HG02840 (cell line): ENCODE measurements at regions not wholly inside any gene's neighbourhood (a gene's known extent, or its start where the extent isn't known, plus 50 kb on each side); places are given as distances from the start of the nearest gene placed in this dataset.
"Not testable (repeated sequence)": the region's sequence is repeated elsewhere in the genome, so short reads cannot be mapped to it uniquely, and the experiment has no call there.

Experiments used
- ATAC-seq: cut with Tn5 transposase; IDR thresholded peaks from one replicate; pipeline ENCODE4 v1.9.1; 2021; ENCODE audit warnings: mild to moderate bottlenecking, moderate library complexity, moderate number of reproducible peaks; ENCODE audit not compliant: unreplicated experiment, low FRiP score

GRCh38 chr3:118530927-118531356 lies 503.7 kb downstream of the IGSF11 start:
- not testable (repeated sequence) for ATAC-seq

- no peak for ATAC-seq
These were observed 502.8 kb downstream of the IGSF11 start for GRCh38 chr3:118531816-118532215.

GRCh38 chr3:118533676-118534075 lies 501.0 kb downstream of the IGSF11 start:
- ATAC-seq = no peak

DNA sequence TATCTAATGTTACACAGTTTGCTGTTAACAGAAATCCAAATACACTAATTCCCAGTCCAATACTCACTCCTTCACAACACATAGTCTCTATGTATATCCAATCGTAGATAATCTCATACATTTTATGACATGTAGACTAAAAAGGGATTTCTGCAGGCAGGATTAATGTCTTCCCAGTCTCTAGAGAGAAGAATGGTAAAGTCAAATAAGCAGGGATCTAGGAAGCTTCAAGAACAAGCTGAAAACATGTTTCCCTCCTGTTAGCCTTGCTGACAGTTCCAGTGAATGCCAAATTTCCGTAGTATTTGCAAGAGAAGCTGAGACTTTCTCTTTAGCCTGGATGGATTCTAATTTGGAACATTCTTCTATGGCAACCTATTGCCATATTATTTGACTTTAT lies 500.1 kb downstream of the IGSF11 start:
- no peak for ATAC-seq

GRCh38 chr3:118536764-118537163 lies 497.9 kb downstream of the IGSF11 start:
- ATAC-seq = no peak

DNA sequence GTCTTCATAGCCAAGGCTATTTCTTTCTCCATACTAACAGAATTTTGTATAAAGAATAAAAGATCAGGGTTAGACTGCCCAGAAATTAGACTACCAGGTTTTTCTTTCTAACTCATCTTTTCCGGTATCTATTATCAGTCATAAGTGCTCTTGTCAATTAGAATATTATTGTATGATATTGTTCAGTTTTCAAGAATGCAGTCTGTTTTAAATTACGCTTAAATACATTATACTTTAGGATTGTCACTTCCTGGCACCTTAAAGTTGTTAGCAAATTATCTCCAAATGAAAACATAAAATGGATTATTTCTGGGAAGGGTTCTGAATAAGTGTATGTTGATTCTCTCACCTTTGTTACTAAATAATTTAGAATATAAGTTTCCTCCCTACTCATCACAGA lies 497.2 kb downstream of the IGSF11 start:
- no peak for ATAC-seq

DNA sequence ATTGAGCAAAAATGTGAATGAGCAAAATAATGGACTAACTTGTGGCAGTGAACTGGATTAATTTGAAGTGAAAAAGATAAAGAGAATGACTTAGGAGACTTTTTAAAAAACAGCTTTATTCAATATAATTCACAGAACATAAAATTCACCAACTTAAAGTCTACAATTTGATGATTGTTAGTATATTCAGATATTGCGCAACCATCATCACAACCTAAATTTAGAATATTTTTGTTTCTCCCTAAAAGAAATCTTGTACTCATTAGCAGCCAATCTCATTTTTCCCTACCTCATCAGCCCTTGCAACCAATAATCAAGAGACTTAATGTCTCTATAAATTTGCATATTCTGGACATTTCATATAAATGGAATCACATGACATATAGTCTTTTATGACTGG lies 496.5 kb downstream of the IGSF11 start:
- no peak for ATAC-seq

DNA sequence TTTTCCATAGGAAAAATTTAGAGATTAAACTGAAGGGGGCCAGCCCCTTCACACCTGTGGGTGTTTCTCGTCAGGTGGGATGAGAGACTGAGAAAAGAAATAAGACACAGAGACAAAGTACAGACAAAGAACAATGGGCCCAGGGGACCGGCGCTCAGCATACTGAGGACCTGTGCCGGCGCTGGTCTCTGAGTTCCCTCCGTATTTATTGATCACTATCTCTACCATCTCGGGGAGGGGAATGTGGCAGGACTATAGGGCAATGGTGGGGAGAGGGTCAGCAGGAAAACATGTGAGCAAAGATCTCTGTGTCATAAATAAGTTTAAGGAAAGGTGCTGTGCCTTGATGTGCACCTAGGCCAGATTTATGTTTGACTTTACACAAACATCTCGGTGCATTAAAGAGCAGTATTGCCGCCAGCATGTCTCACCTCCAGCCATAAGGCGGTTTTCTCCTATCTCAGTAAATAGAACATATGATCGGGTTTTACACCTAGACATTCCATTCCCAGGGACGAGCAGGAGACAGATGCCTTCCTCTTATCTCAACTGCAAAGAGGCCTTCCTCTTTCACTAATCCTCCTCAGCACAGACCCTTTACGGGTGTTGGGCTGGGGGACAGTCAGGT lies 494.7 kb downstream of the IGSF11 start:
- ATAC-seq = not testable (repeated sequence)

- ATAC-seq = not testable (repeated sequence)
These were observed 494.2 kb downstream of the IGSF11 start for GRCh38 chr3:118540448-118540821.

GRCh38 chr3:118540826-118541225 lies 493.8 kb downstream of the IGSF11 start:
- no peak for ATAC-seq

DNA sequence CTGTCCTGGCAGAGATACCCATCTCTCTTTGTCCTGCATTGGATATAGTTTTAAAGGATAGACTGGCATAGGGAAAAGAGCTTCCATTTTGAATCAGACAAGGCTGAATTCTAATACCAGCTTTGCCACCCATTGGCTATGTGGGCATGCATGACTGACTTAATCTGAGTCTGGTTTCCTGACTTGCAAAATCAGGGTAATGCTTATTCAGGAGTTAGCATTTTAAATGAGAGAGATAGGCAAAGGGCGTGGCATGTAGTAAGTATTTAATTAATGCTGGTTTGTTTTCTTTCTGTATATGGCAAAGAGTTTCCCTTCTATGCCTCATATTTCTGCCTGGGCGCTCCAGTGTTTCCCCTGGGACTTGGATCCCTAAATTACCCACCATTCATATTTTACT lies 492.9 kb downstream of the IGSF11 start:
- no peak for ATAC-seq

- no peak for ATAC-seq
These were observed 490.8 kb downstream of the IGSF11 start for GRCh38 chr3:118543832-118544231.

GRCh38 chr3:118544458-118544857 lies 490.2 kb downstream of the IGSF11 start:
- no peak for ATAC-seq

DNA sequence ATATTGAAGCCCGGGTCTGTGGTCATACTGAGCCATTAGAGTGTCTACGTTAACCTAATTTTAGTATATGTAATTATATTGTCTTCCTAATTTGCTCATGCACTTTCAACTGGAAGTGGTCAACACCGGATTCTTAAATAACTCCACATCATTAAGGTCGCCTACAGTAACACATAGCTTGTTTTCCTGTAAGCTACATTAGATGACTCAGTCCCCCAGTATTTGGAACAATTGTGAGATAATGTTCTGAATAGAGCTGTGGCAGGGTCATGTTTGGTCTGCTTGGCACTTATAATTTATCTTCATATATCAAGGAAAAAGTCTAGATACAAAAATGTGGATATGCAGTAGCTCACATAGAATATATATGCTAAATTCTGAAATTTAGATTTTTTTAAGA lies 486.2 kb downstream of the IGSF11 start:
- no peak for ATAC-seq

DNA sequence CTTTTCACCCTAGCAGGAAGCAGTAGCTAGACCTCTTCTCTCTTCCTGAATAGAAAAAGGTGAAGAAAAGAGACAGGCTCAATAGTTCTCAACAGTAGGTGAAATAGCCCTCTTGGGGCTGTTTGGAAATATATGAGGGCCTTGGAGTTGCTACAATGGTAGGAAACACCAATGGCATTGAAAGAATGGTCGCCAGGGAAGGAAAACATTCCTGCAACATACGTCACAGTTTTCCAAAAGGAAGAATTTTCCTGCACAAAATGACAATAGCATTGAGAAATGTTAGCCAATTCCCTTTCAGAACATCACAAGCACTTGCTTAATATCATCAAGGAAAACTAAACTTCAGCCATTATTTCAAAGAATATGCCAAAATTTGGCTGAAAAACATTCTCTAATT lies 484.5 kb downstream of the IGSF11 start:
- ATAC-seq = no peak

DNA sequence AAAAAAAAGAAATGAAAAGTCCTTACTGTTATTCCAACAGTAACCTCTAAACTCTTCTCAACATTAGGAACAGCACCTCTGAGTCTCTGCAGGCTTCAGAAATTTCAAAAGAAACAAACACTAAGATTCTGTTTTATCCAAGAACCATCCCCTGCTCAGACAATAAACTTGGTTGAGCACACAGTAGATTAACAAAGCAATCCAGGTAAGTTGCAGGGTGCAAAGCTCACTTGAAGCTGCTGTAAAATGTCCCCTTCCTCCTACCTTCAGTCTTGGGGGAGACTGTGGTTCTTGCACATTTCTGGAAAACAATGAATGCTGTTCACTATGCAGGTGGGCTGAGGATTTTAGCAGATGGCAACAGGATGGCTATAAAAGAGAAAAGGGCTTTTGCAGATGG lies 484.1 kb downstream of the IGSF11 start:
- ATAC-seq = no peak

DNA sequence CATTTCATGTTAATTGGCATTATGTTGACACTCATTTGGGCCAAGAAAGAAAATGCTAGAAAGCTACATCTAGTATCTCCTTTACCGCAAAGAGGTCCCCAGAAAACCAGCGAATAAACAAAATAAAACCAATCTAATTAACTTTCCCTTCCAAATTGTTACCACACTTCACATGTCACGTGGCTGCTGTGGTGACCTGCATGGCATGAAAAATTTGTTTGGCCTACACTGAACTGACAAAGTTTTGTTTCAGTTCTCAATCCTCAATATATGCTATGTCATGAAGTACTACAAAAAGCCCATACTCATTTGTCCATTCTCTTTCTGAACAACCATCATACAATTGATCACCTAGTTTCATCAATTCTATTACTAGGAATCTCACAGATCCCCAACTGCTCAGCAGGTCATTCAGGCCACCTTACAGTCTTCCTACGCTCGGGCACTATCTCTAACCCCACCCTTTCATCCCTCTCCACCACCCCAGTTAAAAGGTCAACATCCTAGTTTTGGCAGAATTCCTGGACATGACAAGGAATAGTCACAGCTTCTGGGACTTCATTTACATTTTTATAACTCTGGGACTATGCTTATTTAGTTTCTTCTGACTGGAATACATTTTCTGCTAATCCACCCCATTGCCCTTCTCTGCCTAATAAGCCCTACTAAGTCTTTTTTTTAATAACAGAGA lies 480.4 kb downstream of the IGSF11 start:
- no peak for ATAC-seq

GRCh38 chr3:118556983-118557382 lies 477.7 kb downstream of the IGSF11 start:
- no peak for ATAC-seq

- ATAC-seq = no peak
These were observed 477.1 kb downstream of the IGSF11 start for GRCh38 chr3:118557513-118557912.

- no peak for ATAC-seq
These were observed 475.4 kb downstream of the IGSF11 start for GRCh38 chr3:118559286-118559685.

DNA sequence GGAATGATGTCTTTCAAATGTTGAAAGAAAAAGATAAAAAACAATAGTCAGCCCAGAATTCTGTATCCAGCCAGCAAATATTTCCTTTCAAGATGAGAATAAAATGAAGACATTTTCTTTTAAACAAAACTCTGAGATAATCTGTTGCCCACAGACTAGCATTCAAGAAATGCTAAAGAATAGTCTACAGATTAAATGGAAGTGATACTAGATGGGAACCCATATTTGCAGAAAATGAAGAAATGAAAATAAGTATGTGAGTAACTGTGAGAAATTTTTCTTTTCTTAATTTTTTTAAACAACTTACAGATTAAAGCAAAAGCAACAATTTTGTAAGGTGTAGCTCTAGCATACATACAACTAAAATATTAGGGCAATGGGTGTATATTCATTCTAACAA lies 469.8 kb downstream of the IGSF11 start:
- ATAC-seq = no peak

- ATAC-seq = no peak
These were observed 460.7 kb downstream of the IGSF11 start for GRCh38 chr3:118573912-118574311.
